HG03469 (cell line): ENCODE measurements at regions not wholly inside any gene's neighbourhood (a gene's known extent, or its start where the extent isn't known, plus 50 kb on each side); places are given as distances from the start of the nearest gene placed in this dataset.

Experiments
- ATAC-seq: cut with Tn5 transposase; IDR thresholded peaks from one replicate; pipeline ENCODE4 v1.9.1; 2021; ENCODE audit warnings: mild to moderate bottlenecking, moderate library complexity, moderate number of reproducible peaks; ENCODE audit not compliant: unreplicated experiment

DNA sequence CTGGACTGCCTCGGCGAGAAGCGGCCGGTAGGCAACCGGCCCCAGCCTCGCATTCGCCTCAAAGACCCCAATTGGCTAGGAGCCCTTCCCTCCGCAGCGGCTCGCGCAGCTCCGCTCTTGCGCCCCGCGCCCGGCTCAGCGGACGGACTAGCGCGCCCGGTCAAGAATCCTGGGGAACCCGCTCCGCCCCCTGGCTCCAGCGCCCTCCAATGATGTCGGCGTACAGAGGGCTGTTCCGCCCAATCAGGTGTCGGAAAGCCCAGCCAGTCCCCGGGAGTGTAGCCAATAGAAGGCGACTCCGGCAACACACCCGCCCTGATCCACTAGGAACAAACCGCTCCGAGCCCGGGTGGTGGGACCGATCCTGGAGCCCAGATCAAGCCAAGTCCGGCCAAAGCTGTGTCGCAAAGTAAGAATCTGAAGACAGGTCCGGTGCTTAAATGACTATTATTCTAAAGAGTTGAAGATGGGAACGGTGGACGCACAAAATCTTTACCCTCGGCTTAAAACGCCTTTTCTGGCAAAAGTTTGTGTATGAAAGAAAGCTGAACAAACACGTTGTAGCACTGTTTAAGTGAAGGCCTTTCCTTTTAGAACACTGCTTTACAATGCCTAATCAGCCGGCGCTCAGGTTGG, 132.2 kb downstream of the OGFRL1 start:
- ATAC-seq = no peak

DNA sequence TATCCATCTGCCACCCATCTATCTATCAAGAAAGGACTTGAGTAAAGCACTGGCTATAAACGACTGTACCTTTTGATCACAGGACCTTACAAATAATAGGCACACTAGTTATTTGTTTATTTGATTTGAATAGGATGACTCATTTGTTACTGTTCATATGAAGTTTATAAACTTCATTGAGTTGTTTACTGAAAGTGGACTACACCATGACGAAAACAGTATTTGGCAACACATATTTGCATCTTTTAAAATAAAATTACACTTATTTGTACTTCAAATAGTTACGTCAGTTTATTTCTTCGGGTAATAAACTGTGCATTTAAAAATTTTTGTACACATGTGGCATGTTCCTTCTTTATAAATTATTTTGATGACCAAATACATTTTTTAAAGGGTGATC, 133.0 kb downstream of the OGFRL1 start:
- ATAC-seq = no peak

DNA sequence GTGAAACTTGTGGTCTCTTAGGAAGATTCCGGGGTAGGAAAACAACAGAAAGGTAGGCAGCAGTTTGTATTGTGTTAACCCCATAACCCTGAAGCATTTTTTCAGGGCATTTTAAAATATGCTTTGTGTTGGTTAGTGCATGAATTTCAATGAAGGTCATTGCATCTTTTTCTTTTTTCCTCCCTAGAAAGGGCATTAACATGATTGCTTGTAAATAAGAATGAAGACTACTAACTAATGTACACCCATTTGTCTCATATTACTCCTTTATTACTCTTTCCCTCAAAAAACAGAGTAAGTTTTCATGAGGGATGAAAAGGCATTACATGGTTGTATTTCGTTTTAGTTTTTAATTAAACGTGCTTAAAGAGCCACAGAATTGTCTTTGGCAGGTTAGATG, 141.4 kb downstream of the OGFRL1 start:
- ATAC-seq = no peak

DNA sequence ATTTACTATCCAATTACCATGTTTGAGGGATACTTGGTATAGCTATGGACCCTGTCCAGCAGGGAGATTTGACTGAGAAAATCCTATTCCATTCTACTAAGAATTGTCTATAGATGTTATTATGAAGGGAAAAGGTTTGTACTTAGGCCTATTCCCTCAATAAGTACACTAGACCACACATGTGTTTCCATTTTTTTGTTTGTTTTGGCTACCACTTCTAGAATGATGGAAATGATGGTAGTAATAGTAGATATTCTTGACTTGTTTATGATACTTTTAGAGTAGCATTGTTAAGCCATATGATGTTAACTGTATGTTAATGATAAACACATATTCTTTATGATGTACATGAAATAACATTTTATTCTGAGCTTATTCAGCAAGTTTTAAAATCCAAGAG, 144.8 kb downstream of the OGFRL1 start:
- no peak for ATAC-seq

DNA sequence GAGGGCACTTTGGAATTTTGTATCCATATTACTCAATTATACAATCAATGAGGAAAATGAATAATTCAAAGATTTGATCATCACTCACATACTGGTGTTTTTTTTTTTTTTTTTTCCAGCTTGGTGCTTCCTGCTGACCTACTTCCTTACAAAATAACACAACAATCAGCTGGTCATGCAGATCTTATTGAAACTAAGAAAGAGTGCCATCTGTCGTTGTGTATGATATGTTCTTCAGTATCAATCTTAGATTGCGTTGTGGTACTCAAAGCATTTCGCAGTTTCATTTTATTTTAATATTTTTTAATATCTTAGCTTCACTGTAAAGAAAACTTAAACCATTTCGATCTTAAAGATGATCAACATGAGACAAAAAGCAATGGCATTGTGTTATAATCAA, 155.6 kb downstream of the OGFRL1 start:
- ATAC-seq = no peak

DNA sequence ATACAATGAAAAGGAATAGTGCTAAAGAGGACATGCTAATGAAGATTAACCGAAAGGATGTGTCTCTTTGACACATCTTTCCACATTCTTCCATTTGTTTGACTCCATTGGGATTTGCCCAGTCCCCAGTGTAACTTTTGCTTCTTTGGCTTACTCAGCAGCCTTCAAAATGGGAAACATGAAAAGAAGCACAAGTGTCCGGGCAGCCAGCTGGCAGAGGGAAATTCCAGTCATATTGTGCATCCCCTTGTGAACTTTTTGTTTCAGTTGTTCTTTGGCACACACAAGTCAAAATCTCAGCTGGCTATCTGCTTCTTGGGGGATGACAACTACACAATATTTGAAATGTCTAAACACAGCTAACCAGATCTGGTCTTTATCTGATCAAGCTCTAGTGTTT, 157.4 kb downstream of the OGFRL1 start:
- ATAC-seq = no peak

DNA sequence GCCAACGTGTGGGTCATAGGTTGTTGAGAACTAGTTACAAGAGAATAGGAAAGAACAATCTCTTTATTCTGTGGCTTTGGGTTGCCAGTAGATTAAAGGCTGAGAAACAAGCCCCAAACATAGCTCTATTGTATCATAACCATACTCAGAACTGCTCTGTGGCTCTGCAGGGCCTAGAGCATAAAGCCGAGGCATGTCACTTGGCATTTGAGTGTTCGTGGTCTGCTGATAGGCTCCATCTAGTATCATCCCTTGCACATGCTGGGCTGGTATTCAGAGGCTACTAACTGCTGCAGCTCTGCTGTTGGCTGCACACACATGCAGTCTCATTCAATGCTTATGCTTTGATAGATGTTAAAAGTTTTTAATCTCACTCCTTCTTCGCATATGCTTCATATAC, 157.9 kb downstream of the OGFRL1 start:
- no peak for ATAC-seq

DNA sequence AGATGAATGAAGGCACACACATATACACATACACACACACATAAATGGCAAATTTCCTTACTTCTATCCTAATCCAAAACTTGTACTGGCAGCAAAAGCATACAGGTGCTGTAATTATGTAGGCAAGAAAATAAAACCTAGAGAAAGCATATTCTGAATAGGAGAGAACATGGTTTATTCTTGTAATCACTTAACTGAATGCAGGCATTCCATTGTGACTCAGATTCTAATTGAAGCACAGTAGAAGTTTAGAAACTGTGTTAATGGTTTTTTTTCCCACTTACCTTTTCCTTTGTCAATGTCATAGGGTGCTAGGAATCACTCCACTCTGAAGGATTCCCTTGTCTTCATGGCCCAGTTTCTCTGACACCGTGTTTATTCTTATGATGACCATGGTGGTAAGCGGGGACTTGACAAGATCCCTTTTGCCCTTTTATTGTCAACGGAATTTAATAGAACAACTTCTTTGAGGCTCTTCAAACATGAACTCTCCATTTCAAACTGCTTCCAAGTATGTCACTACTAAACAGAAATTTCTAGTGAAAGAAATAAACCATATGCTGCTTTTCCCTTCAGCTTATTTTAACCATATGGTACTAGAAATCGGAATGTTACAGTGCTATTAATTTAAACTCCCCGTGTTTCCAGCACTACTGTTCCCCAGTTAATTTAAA, 164.2 kb downstream of the OGFRL1 start:
- no peak for ATAC-seq

DNA sequence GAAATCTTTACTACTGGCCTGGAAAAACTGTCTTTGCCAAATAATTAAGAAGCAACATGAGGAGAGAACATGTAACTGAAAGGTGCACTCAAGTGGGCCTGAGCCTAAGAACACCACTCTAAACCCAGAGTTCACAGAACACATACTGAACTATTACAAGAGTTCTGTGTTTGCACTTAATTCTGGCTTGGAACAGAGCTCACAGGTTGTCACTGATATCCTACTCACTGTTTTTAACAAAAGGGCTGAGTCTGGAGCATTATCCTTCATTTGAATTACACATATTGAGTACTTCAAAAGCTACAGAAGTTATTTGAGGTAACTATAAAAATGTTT, 164.7 kb downstream of the OGFRL1 start:
- ATAC-seq = no peak

DNA sequence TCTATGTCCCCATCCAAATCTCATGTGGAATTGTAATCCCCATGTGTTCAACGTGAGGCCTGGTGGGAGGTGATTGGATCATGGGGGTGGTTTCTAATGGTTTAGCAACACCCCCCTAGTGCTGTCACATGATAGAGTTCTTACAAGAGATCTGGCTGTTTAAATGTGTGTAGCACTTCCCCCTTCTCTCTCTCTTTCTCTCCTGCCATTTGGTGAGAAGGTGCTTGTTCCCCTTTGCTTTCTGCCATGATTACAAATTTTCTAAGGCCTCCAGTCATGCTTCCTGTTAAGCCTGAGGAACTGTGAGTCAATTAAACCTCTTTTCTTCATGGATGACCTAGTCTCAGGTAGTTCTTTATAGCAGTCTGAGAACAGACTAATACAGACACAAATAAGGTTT, 165.4 kb downstream of the OGFRL1 start:
- no peak for ATAC-seq

DNA sequence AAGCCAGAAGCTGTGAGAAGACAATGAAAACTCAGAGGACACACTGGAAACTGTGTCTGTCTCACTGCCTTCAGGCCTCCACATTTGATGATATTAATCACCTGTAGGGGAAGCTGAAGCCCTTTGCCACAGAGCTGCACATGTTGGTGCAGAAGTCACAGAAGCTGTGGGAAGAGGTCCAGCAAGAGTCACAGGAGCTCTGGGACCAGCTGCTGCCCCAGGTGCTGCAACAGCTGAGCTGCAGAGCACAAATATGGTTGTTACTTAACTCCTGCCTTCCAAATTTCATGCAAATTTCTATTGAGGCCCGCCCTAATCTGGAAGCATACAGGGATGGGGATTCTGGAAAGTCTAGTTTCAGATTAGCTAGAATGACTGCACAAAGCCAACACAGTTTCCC, 169.3 kb downstream of the OGFRL1 start:
- no peak for ATAC-seq

DNA sequence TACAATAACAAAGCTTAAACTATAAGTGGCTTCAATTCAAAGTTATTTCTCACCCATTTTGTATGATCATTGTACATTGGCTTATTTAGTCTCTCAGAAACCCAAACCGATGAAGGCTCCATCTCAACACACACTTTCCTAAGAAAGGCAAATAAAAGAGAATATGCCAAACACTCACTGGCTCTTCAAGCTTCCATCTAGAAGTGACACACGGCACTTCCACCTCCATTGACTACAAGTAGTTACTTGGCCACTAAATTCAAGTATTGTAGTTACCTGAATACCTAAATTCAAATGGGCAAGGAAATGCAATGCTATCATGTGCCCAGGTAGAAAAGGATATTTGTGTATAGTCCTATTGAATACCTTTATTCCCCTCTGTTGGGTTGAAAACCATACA, 170.6 kb downstream of the OGFRL1 start:
- no peak for ATAC-seq

DNA sequence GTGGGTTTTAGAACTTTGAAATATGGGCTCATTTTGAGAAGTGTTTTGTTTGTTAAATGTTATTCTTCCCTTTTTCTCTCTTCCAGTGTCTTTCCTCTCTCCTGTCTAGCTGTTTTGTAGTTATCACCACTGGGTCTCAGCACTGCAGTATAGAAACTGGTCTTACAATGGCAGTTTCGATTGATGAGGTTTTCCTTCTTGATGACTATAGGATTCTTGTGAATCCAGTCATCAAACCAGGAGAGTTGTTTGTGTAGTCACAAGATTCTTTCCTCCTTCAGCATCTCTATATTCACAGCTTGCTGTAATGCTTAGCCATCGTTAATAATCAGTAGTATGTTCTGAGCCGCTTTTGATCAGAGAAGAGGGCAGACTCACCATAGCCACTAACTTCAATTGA, 172.3 kb downstream of the OGFRL1 start:
- ATAC-seq = no peak

DNA sequence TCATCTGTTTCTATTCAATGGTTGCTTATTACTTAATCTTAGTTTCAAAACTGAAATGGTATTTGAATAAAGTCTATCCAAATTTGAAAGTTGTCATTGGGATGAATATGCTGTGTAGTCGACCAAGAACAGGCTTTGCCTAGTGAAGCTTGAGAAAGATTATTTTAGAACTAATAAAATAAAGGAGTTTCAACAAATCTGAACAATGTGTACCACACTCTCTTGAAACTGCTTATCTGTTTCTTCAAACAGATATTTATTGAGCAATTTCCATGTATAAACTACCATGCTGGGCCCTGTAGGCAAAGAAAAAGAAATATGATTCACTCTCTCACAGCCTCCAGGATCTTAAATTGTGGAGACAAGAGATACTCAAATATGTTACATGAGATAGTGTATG, 174.4 kb downstream of the OGFRL1 start:
- ATAC-seq = no peak

DNA sequence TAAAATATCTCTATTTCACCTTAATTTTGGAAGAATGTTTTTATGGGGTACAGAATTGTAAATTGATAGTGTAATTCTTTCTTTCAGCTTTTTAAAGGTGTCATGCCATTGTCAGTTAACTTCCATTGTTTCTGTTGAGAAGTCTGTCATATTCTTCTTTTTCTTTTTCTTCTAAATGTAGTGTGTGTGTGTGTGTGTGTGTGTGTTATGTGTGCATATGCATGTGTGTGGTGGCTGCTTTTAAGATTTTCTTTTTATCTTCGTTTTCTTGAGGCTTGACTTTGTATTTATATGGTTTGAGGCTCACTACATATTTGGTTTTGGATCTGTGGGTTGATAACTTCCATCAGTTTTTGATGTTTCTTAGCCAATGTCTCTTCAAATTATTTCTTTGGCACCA, 176.5 kb downstream of the OGFRL1 start:
- ATAC-seq = no peak

DNA sequence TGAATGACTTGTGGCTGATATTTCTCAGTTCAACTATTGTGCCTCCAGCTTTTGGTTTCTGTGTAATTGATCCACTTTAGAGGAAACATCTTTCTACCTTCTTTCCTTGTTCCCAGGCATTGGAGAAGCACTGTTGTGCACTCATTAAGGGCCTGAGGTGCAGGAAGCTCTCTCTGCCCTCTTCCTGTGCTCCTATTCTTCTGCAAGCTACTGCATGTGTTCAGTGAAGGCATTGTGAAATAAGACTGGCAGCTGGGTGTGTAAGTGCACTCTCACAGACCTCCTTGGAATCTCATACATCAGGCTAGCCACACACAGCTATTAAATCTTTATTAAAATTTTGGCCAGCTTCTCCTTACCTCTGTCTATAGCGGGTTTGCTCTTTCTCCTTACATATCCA, 177.8 kb downstream of the OGFRL1 start:
- no peak for ATAC-seq

DNA sequence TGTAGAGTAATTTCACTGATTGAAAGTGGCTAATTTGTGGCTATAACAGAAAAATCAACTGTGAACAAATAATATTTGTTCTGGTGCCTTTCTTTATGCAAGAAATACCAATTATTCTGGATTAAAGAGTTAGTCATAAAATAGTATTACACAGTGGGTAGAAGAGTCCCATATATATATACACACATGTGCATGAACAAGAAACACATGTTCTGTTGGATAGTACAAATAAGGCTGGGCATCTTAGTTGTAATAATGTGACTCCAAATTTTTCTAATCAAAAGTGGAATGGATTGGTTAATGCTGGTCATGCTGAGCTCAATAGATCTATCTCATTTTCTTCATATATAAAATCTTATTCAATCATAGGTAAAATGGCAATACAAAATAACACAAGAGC, 179.4 kb downstream of the OGFRL1 start:
- no peak for ATAC-seq

DNA sequence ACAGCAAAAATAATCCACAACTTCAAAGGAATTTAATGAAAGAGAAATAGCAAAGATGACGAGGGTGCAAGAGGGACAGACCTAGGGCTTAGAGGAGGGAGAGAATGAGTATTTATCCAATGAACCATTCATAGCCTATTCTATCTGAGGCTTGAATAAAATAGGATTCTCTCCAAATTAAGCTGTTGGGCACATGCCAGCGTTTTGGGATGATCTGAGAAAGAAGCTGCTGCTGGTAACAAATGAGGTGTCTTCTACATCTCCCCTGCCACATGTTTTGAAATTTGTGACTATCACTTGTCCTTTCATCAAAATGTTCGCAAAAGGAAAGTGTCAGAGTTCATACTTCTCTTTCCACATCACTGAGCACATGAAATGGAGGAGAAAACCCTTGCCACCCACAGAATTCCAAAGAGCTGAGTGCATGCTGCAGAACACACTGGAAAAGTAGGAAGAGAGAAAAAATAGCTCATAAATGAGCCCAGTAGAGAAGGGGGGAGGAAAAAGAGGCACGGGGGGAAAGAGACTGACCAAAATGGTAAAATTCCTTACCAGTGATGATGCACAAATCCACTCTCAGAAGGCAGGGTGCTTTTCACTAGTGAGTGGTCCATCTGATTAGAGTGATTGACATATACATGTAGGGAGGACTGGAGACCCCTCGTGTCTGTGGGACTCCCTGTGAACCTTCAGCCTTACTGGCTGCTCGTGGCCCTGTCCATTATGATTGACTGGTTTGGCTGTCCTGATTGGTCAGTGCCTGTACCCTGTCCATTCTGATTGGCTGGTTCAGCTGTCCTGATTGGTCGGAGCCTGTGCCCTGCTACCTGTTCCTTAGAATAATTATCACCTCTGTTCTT, 180.5 kb downstream of the OGFRL1 start:
- ATAC-seq = no peak

DNA sequence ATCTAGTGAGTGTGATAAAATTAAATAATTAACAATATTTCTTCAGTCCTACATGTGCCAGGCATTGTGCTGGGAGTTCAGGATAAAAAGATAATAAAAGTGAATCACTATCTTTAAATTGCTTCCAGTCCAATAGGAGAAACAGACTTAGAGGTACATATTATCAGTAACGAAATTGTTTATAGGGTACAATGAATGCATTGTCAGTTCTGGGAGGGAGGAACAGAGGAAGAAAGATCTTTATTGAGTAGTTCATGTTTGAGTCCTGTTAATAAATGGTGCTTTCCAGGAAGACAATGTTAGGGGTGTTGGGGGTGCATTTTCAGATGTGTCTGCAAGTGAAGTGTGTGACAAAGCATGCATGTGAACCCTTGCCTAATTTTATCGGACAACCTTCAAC, 183.1 kb downstream of the OGFRL1 start:
- ATAC-seq = no peak

DNA sequence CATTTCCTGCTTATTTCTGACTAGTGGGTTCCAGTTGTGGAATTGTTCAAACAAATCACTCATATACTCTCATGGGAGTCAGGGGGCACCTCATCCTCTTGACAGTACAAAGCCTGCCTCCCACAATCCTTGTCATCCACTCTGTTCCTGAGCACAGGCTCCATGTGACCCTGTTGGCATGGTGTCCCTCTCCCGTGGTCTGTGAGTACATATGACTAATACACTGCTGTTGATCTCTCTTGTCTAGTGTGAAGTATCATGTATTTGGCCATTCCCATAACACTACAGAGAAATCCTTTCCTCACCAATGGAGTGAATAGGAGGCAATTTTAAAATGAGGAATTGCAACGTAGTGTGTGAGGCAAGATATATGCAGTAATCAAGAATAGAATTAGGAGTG, 185.3 kb downstream of the OGFRL1 start:
- no peak for ATAC-seq

DNA sequence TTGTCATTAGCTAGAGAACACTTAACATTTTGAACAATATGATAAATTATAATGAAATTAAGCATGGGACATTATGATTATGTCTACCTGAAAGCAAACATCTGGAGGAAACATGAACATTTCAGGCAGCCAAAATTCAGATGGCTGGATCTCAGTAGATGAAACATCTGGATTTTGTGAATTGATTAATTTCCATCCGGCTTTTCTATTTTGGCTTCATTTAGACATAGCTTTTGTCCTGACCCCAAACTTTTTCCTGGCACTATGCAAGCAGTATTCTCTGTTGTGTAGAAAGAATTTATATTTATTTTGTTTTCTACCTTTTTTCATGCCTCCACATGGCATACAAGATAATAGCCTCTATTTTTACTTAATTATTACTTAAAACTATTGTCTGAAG, 186.3 kb downstream of the OGFRL1 start:
- ATAC-seq = no peak

DNA sequence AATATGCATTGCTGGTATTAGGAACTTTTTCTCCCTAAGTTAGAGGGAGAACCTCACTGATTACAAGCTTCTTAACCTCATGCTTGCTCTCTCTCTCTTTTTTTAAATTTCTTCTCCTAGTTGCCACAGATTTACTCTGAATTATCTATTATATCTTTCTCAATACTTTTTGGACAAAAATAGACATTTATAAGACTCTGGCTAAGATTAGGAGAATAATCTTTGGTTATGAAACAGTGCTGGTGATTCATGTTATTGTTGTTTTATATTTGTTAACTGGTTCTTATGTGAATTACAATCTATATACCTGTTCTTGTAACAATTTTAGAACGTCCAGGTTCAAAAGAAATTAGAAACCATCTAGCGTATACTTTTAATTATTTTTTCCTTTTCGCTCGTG, 187.8 kb downstream of the OGFRL1 start:
- ATAC-seq = no peak
